Esophagus squamous epithelium (tissue), 5 donors: ENCODE measurements at regions not wholly inside any gene's neighbourhood (a gene's known extent, or its start where the extent isn't known, plus 50 kb on each side); places are given as distances from the start of the nearest gene placed in this dataset.

ENCODE experiments used
- DNase-seq: peaks from one replicate; lab custom pipeline; 2025; lab: John Stamatoyannopoulos, UW
- H3K27ac ChIP-seq, 4 donors: fragments of 200-600 bp; sonication (generic); one replicate each; pipeline ENCODE4 v1.5.1; 2016 to 2019; ENCODE audit warnings: mild to moderate bottlenecking in 1 of 4
- H3K27me3 ChIP-seq, 4 donors: fragments of 200-600 bp; sonication (generic); 1 replicate in 3 of 4; 2 replicates in 1 of 4; pipeline versions ENCODE4 v1.5.1 to v1.6.0; 2017 to 2021; ENCODE audit warnings: antibody characterized with exemption in 1 of 4
- H3K36me3 ChIP-seq, 3 donors: fragments of 200-600 bp; sonication (generic); one replicate each; pipeline ENCODE4 v1.5.1; 2016 to 2019
- H3K4me1 ChIP-seq, 3 donors: fragments of 200-600 bp; sonication (generic); one replicate each; pipeline ENCODE4 v1.5.1; 2017 to 2019
- H3K4me3 ChIP-seq, 4 donors: fragments of 200-600 bp; sonication (generic); 1 replicate in 3 of 4; 2 replicates in 1 of 4; pipeline ENCODE4 v1.5.1; 2016 to 2019; ENCODE audit warnings: mild to moderate bottlenecking in 2 of 4, moderate library complexity in 1 of 4
- H3K9me3 ChIP-seq, 3 donors: fragments of 200-600 bp; sonication (generic); one replicate each; pipeline ENCODE4 v1.5.1; 2016 to 2019
- CTCF ChIP-seq, 6 experiments: fragments of 450-650 bp in 4 of 6; fragments of 200-600 bp in 2 of 6; sonication (generic) in 2 of 6; IDR thresholded peaks; one replicate each; pipeline ENCODE4 v1.5.1; 2016 to 2019; ENCODE audit warnings: antibody characterized with exemption in 6 of 6, mild to moderate bottlenecking in 4 of 6, moderate library complexity in 4 of 6
- POLR2A ChIP-seq, 4 donors: fragments of 450-650 bp; IDR thresholded peaks; one replicate each; pipeline ENCODE4 v1.6.1; 2017; ENCODE audit warnings: antibody characterized with exemption in 4 of 4, mild to moderate bottlenecking in 4 of 4, moderate library complexity in 3 of 4
- WGBS, 2 donors: methylation state at CpG; one replicate each; pipeline ENCODE4 v1.1.5; 2018; 5-methylcytosine and 5-hydroxymethylcytosine counted together
- intact Hi-C: fragments of 100-400 bp; cut with DNase I; formaldehyde crosslinking; loops from one replicate; pipeline ENCODE4 v1.15.0; 2022
- donor health status: DM: yes; HTN: yes; CAD: no.

- no peak for DNase-seq
- no peak overlapping the region for H3K4me3 ChIP-seq
- intact Hi-C loops, result no loop called here
- TF ChIP-seq POLR2A (IDR thresholded peaks at IDR 0.05), result no peak
- TF ChIP-seq CTCF (IDR thresholded peaks at IDR 0.05), result no peak
- peak overlapping the region in 3 of 4 donors; percentile 38 to 72 (median 55) for H3K27ac ChIP-seq
- H3K4me1 ChIP-seq, result peaks cover 5 to 76% (median 10%) of the 10 kb centered on the region in 3 donors
- H3K9me3 ChIP-seq, result no peaks in the 10 kb centered on the region
- H3K27me3 ChIP-seq, result no peaks in the 10 kb centered on the region
- WGBS, 2 donors, result 26 to 32% methylated on average over 3 of the region's 3 CpGs
- H3K36me3 ChIP-seq, result no peaks in the 10 kb centered on the region
These were observed 71.9 kb upstream of the CXADR start for GRCh38 chr21:17440969-17441368.

GRCh38 chr21:17441370-17441769, 71.5 kb upstream of the CXADR start:
- WGBS, 2 donors, result 15 to 27% methylated on average over 1 of the region's 1 CpG
- H3K9me3 ChIP-seq, result no peaks in the 10 kb centered on the region
- no peak overlapping the region for H3K4me3 ChIP-seq
- H3K4me1 ChIP-seq, result peaks cover 5 to 76% (median 8%) of the 10 kb centered on the region in 3 donors
- no peak for DNase-seq
- TF ChIP-seq CTCF (IDR thresholded peaks at IDR 0.05), result no peak
- TF ChIP-seq POLR2A (IDR thresholded peaks at IDR 0.05), result no peak
- no peaks in the 10 kb centered on the region for H3K27me3 ChIP-seq
- intact Hi-C loops, result no loop called here
- H3K36me3 ChIP-seq, result no peaks in the 10 kb centered on the region
- H3K27ac ChIP-seq, result peak overlapping the region; percentile 38 to 72 (median 48)

- H3K27ac ChIP-seq, result peak overlapping the region in 2 of 4 donors; percentile 55 to 72
- H3K4me3 ChIP-seq, result no peak overlapping the region
- TF ChIP-seq CTCF (IDR thresholded peaks at IDR 0.05) (no peak), POLR2A (IDR thresholded peaks at IDR 0.05) (no peak)
- intact Hi-C loops, result no loop called here
- H3K4me1 ChIP-seq, result peaks cover 0 to 74% (median 4%) of the 10 kb centered on the region in 3 donors
- DNase-seq, result no peak
- no peaks in the 10 kb centered on the region for H3K27me3 ChIP-seq
- H3K9me3 ChIP-seq, result no peaks in the 10 kb centered on the region
- 70 to 74% methylated on average over 2 of the region's 2 CpGs for WGBS, 2 donors
- H3K36me3 ChIP-seq, result no peaks in the 10 kb centered on the region
These were observed 70.7 kb upstream of the CXADR start for GRCh38 chr21:17442165-17442564.

GRCh38 chr21:17444828-17445227, 68.0 kb upstream of the CXADR start:
- intact Hi-C loops, result no loop called here
- H3K9me3 ChIP-seq, result no peaks in the 10 kb centered on the region
- H3K4me1 ChIP-seq, result peaks cover 0 to 63% (median 4%) of the 10 kb centered on the region in 3 donors
- WGBS, 2 donors, result 35 to 48% methylated on average over 4 to 5 of the region's 5 CpGs
- H3K4me3 ChIP-seq, result no peak overlapping the region
- TF ChIP-seq POLR2A (IDR thresholded peaks at IDR 0.05) (no peak), CTCF (IDR thresholded peaks at IDR 0.05) (no peak)
- no peaks in the 10 kb centered on the region for H3K27me3 ChIP-seq
- no peaks in the 10 kb centered on the region for H3K36me3 ChIP-seq
- peak overlapping the region in 1 of 4 donors; percentile 29 for H3K27ac ChIP-seq
- DNase-seq, result no peak

- H3K36me3 ChIP-seq, result no peaks in the 10 kb centered on the region
- H3K27ac ChIP-seq, result peak overlapping the region in 3 of 4 donors; percentile 68 to 75 (median 75)
- H3K4me1 ChIP-seq, result peaks cover 4 to 57% (median 6%) of the 10 kb centered on the region in 3 donors
- intact Hi-C loops, result no loop called here
- TF ChIP-seq CTCF (IDR thresholded peaks at IDR 0.05) (no peak), POLR2A (IDR thresholded peaks at IDR 0.05) (no peak)
- no peaks in the 10 kb centered on the region for H3K27me3 ChIP-seq
- no peak overlapping the region for H3K4me3 ChIP-seq
- H3K9me3 ChIP-seq, result no peaks in the 10 kb centered on the region
- 41 to 51% methylated on average over 3 of the region's 3 CpGs for WGBS, 2 donors
- no peak for DNase-seq
These were observed 66.1 kb upstream of the CXADR start for GRCh38 chr21:17446737-17447136.
